HepG2 (cell line): ENCODE measurements at regions not wholly inside any gene's neighbourhood (a gene's known extent, or its start where the extent isn't known, plus 50 kb on each side); places are given as distances from the start of the nearest gene placed in this dataset.

Experiments used
- ATF3 ChIP-seq: sonication (generic); formaldehyde crosslinking; IDR thresholded peaks from 2 replicates; pipeline ENCODE4 v1.4.0; 2020; ENCODE audit warnings: missing genetic modification reagents
- CTCF ChIP-seq: sonication (generic); formaldehyde crosslinking; IDR thresholded peaks from 2 replicates; pipeline ENCODE4 v1.5.0; 2020; ENCODE audit warnings: mild to moderate bottlenecking, missing genetic modification reagents, moderate library complexity
- GATA4 ChIP-seq: sonication (generic); IDR thresholded peaks from 2 replicates; pipeline ENCODE4 v1.6.1; 2016; ENCODE audit warnings: antibody characterized with exemption, low read depth, borderline replicate concordance
- GMEB1 ChIP-seq: sonication (generic); formaldehyde crosslinking; IDR thresholded peaks from 2 replicates; pipeline ENCODE4 v1.5.1; 2020; ENCODE audit warnings: missing genetic modification reagents, mild to moderate bottlenecking, borderline replicate concordance
- MAX ChIP-seq: IDR thresholded peaks from 2 replicates; pipeline ENCODE4 v1.6.1; 2012; ENCODE audit warnings: inconsistent platforms
- NFYB ChIP-seq: sonication (generic); formaldehyde crosslinking; IDR thresholded peaks from 2 replicates; pipeline ENCODE4 v1.4.0; 2020; ENCODE audit warnings: missing genetic modification reagents
- PATZ1 ChIP-seq: sonication (generic); formaldehyde crosslinking; IDR thresholded peaks from 2 replicates; pipeline ENCODE4 v1.4.0; 2020; ENCODE audit warnings: missing genetic modification reagents
- PBX3 ChIP-seq: sonication (generic); formaldehyde crosslinking; IDR thresholded peaks from 2 replicates; pipeline ENCODE4 v1.8.1; 2023; ENCODE audit warnings: missing genetic modification reagents, inconsistent platforms, borderline replicate concordance
- POLR2AphosphoS5 ChIP-seq: IDR thresholded peaks from 2 replicates; pipeline ENCODE4 v1.6.1; 2012; ENCODE audit warnings: low read depth, low read length
- ZBTB21 ChIP-seq: sonication (generic); formaldehyde crosslinking; IDR thresholded peaks from 2 replicates; pipeline ENCODE4 v1.4.0; 2020; ENCODE audit warnings: missing genetic modification reagents
- ZMAT3 ChIP-seq: sonication (generic); formaldehyde crosslinking; conservative IDR thresholded peaks from 2 replicates; pipeline ENCODE4 v1.7.0; 2021; ENCODE audit warnings: missing genetic modification reagents
- ZNF10 ChIP-seq: sonication (generic); formaldehyde crosslinking; IDR thresholded peaks from 2 replicates; pipeline ENCODE4 v1.4.0; 2020; ENCODE audit warnings: mild to moderate bottlenecking, low read depth, missing genetic modification reagents, borderline replicate concordance
- ZNF362 ChIP-seq: sonication (generic); formaldehyde crosslinking; IDR thresholded peaks from 2 replicates; pipeline ENCODE4 v1.4.0; 2020; ENCODE audit warnings: missing genetic modification reagents, mild to moderate bottlenecking, borderline replicate concordance
- ZNF414 ChIP-seq: sonication (generic); formaldehyde crosslinking; IDR thresholded peaks from 2 replicates; pipeline ENCODE4 v1.5.0; 2020; ENCODE audit warnings: missing genetic modification reagents

GRCh38 chr10:9215121-9215520 lies 1160.6 kb downstream of the GATA3 start:
- TF ChIP-seq ZNF414 (CRISPR knock-in tag) (no peak), POLR2AphosphoS5 (no peak), GMEB1 (CRISPR knock-in tag) (no peak), ZBTB21 (CRISPR knock-in tag) (no peak), NFYB (CRISPR knock-in tag) (no peak), CTCF (CRISPR knock-in tag) (no peak), PATZ1 (CRISPR knock-in tag) (no peak), MAX (no peak), ZMAT3 (CRISPR knock-in tag) (no peak), GATA4 (no peak), ATF3 (no peak), ZNF10 (CRISPR knock-in tag) (no peak), PBX3 (CRISPR knock-in tag) (no peak), ZNF362 (CRISPR knock-in tag) (no peak)
